IMR-90 (cell line): ENCODE measurements at regions not wholly inside any gene's neighbourhood (a gene's known extent, or its start where the extent isn't known, plus 50 kb on each side); places are given as distances from the start of the nearest gene placed in this dataset.

Experiments used
- ATAC-seq: fragments of 200-7000 bp; cut with Tn5 transposase; 2 replicates; pipeline ENCODE4 v1.9.1; 2020; ENCODE audit warnings: low read depth, mild to moderate bottlenecking, moderate library complexity
- BruUV-seq: library from RNA; stranded (reverse); fragments of 400-500 nt; replicated peaks from 2 replicates; lab custom pipeline; 2021; lab: Mats Ljungman, UMichigan
- CTCF ChIA-PET: fragments of 300-600 bp; formaldehyde crosslinking; extraction: SDS; loops from one replicate; lab custom pipeline; 2021; ENCODE audit warnings: antibody characterized with exemption; lab: Yijun Ruan, JAX
- POLR2A ChIA-PET: fragments of 300-600 bp; sonication (Branson Sonifier 250); formaldehyde crosslinking; loops from one replicate; lab custom pipeline; 2022; ENCODE audit warnings: antibody characterized with exemption; ENCODE audit not compliant: unreplicated experiment; lab: Charles Lee
- DNase-seq: peaks from one replicate; pipeline ENCODE4 v3.0.0; 2013
- H2AFZ ChIP-seq: replicated peaks from 2 replicates; pipeline ENCODE3; 2013; ENCODE audit warnings: low read length, mild to moderate bottlenecking; ENCODE audit not compliant: poor library complexity
- H2AK5ac ChIP-seq: 2 replicates; pipeline ENCODE4 v1.6.1; 2013; ENCODE audit warnings: low read depth, low read length, inconsistent platforms
- H2AK9ac ChIP-seq: replicated peaks from 2 replicates; pipeline ENCODE3; 2013; ENCODE audit warnings: mild to moderate bottlenecking, low read depth, low read length, moderate library complexity; ENCODE audit not compliant: poor library complexity
- H2BK120ac ChIP-seq: 2 replicates; pipeline ENCODE4 v1.6.1; 2013; ENCODE audit warnings: low read depth, low read length, inconsistent platforms
- H2BK15ac ChIP-seq: 3 replicates; pipeline ENCODE4 v1.6.1; 2013; ENCODE audit warnings: low read depth, low read length, inconsistent platforms
- H2BK20ac ChIP-seq: 2 replicates; pipeline ENCODE4 v1.6.1; 2013; ENCODE audit warnings: low read depth, mild to moderate bottlenecking, inconsistent platforms, low read length, moderate library complexity
- H2BK5ac ChIP-seq: 2 replicates; pipeline ENCODE4 v1.6.1; 2013; ENCODE audit warnings: mild to moderate bottlenecking, low read depth, low read length, inconsistent platforms; ENCODE audit not compliant: poor library complexity, severe bottlenecking
- H3K14ac ChIP-seq: replicated peaks from 2 replicates; pipeline ENCODE4 v1.6.1; 2013; ENCODE audit warnings: low read depth, low read length, inconsistent platforms
- H3K18ac ChIP-seq: 2 replicates; pipeline ENCODE4 v1.6.1; 2013; ENCODE audit warnings: low read depth, low read length, control low read depth
- H3K23ac ChIP-seq: 2 replicates; pipeline ENCODE4 v1.6.1; 2013; ENCODE audit warnings: low read depth, low read length, inconsistent platforms
- H3K27ac ChIP-seq: 2 replicates; pipeline ENCODE4 v1.5.1; 2013; ENCODE audit warnings: mild to moderate bottlenecking, control low read depth, low read length; ENCODE audit not compliant: insufficient read depth
- H3K27me3 ChIP-seq: 2 replicates; pipeline ENCODE4 v1.6.1; 2013; ENCODE audit warnings: low read length; ENCODE audit not compliant: control insufficient read depth, insufficient read depth
- H3K36me3 ChIP-seq: 2 replicates; pipeline ENCODE4 v1.6.1; 2013; ENCODE audit warnings: low read length, mixed read lengths; ENCODE audit not compliant: control insufficient read depth, insufficient read depth
- H3K4ac ChIP-seq: 2 replicates; pipeline ENCODE4 v1.6.1; 2013; ENCODE audit warnings: low read depth, low read length, inconsistent platforms
- H3K4me1 ChIP-seq: 2 replicates; pipeline ENCODE4 v1.6.1; 2013; ENCODE audit warnings: low read length, mixed read lengths; ENCODE audit not compliant: control insufficient read depth, insufficient read depth
- H3K4me2 ChIP-seq: 2 replicates; pipeline ENCODE4 v1.6.1; 2013; ENCODE audit warnings: low read depth, mild to moderate bottlenecking, control low read depth, low read length, moderate library complexity
- H3K4me3 ChIP-seq: 2 replicates; pipeline ENCODE4 v1.5.1; 2013; ENCODE audit warnings: low read depth, mild to moderate bottlenecking, control low read depth, low read length, moderate library complexity; ENCODE audit not compliant: insufficient read depth
- H3K56ac ChIP-seq: 2 replicates; pipeline ENCODE4 v1.6.1; 2013; ENCODE audit warnings: low read length, inconsistent platforms; ENCODE audit not compliant: insufficient read depth; ENCODE audit errors: extremely low read depth
- H3K79me1 ChIP-seq, 2 experiments: 2 replicates each; pipeline ENCODE4 v1.6.1; 2013; ENCODE audit warnings: low read length in 2 of 2, inconsistent platforms in 1 of 2, low read depth in 1 of 2
- H3K9ac ChIP-seq: 2 replicates; pipeline ENCODE4 v1.6.1; 2013; ENCODE audit warnings: low read depth, low read length, control low read depth
- H3K9me1 ChIP-seq: 2 replicates; pipeline ENCODE4 v1.6.1; 2013; ENCODE audit warnings: low read length, inconsistent platforms; ENCODE audit not compliant: insufficient read depth
- H3K9me3 ChIP-seq: 2 replicates; pipeline ENCODE4 v1.6.1; 2013; ENCODE audit warnings: low read length; ENCODE audit not compliant: control insufficient read depth, insufficient read depth
- H4K20me1 ChIP-seq: 2 replicates; pipeline ENCODE4 v1.6.1; 2013; ENCODE audit warnings: low read length, inconsistent platforms; ENCODE audit not compliant: insufficient read depth
- H4K5ac ChIP-seq: 2 replicates; pipeline ENCODE4 v1.6.1; 2013; ENCODE audit warnings: mild to moderate bottlenecking, low read depth, low read length, control low read depth
- H4K8ac ChIP-seq, 2 experiments: 2 replicates each; pipeline ENCODE4 v1.6.1; 2013; ENCODE audit warnings: low read depth in 2 of 2, low read length in 2 of 2, control low read depth in 1 of 2, inconsistent platforms in 1 of 2
- H4K91ac ChIP-seq: 2 replicates; pipeline ENCODE4 v1.6.1; 2013; ENCODE audit warnings: low read depth, low read length, inconsistent platforms; ENCODE audit not compliant: insufficient read depth
- CTCF ChIP-seq: conservative IDR thresholded peaks from 2 replicates; pipeline ENCODE4 v1.5.1; 2012; ENCODE audit warnings: mild to moderate bottlenecking, low read depth, low read length, improper control_type of control experiment
- FOS ChIP-seq: fragments of 150-350 bp; IDR thresholded peaks from 2 replicates; pipeline ENCODE4 v1.6.1; 2016; ENCODE audit warnings: low read depth, low read length
- MXI1 ChIP-seq: IDR thresholded peaks from 2 replicates; pipeline ENCODE4 v1.6.1; 2012; ENCODE audit warnings: low read depth, mild to moderate bottlenecking, low read length, moderate library complexity, borderline replicate concordance
- NFE2L2 ChIP-seq: fragments of 150-350 bp; IDR thresholded peaks from 2 replicates; pipeline ENCODE4 v1.6.1; 2016; ENCODE audit warnings: low read depth, mild to moderate bottlenecking, low read length
- POLR2A ChIP-seq: IDR thresholded peaks from 2 replicates; pipeline ENCODE4 v1.6.1; 2012; ENCODE audit warnings: mild to moderate bottlenecking, low read depth, low read length
- RAD21 ChIP-seq: IDR thresholded peaks from 2 replicates; pipeline ENCODE4 v1.6.1; 2012; ENCODE audit warnings: low read length, improper control_type of control experiment
- RFX5 ChIP-seq: IDR thresholded peaks from 2 replicates; pipeline ENCODE4 v1.8.0; 2012; ENCODE audit warnings: low read depth, mild to moderate bottlenecking, low read length, moderate library complexity
- SMC3 ChIP-seq: fragments of 150-350 bp; IDR thresholded peaks from 2 replicates; pipeline ENCODE4 v1.6.1; 2016; ENCODE audit warnings: low read depth, mild to moderate bottlenecking, antibody characterized with exemption, low read length, moderate library complexity
- USF2 ChIP-seq: fragments of 150-350 bp; IDR thresholded peaks from 2 replicates; pipeline ENCODE4 v1.6.1; 2017; ENCODE audit warnings: mild to moderate bottlenecking, antibody characterized with exemption, low read length, low read depth
- WGBS, 2 experiments: methylation state at CpG; one replicate each; pipeline versions ENCODE4 v1.1.5 to v1.1.7; 2013; ENCODE audit warnings: missing lambda C conversion rate in 2 of 2; ENCODE audit not compliant: insufficient read length in 1 of 2; ENCODE audit errors: extremely low coverage in 2 of 2; 5-methylcytosine and 5-hydroxymethylcytosine counted together
- dilution Hi-C: fragments of 300-500 bp; cut with HindIII; formaldehyde crosslinking; loops from one replicate; pipeline ENCODE4 v1.14.3; 2018; ENCODE audit warnings: low sequenced_read_pairs; ENCODE audit not compliant: unreplicated experiment
- in situ Hi-C: fragments of 300-500 bp; cut with MboI; formaldehyde crosslinking; loops from 3 replicates; pipeline ENCODE4 v1.14.3; 2019; ENCODE audit warnings: low sequenced_read_pairs, inconsistent platforms, mixed read lengths
- intact Hi-C: fragments of 100-400 bp; cut with micrococcal nuclease; formaldehyde crosslinking; loops from 2 replicates; pipeline ENCODE4 v1.10.0; 2022

GRCh38 chr4:176959980-176960379 is 167.3 kb upstream of the VEGFC start:
- Histone ChIP-seq H2BK20ac (no peak overlapping the region), H3K27me3 (no peaks in the 10 kb centered on the region), H4K91ac (no peak overlapping the region), H3K27ac (no peak overlapping the region), H3K9ac (no peak overlapping the region), H2BK120ac (no peak overlapping the region), H3K4ac (no peak overlapping the region), H3K36me3 (no peaks in the 10 kb centered on the region), H3K4me2 (no peak overlapping the region), H3K79me1 (no peaks in the 10 kb centered on the region), H3K18ac (no peak overlapping the region), H2BK15ac (no peak overlapping the region), H4K5ac (no peak overlapping the region), H2AFZ (no peak overlapping the region), H3K23ac (no peak overlapping the region), H4K20me1 (no peaks in the 10 kb centered on the region), H4K8ac (no peak overlapping the region), H2BK5ac (no peak overlapping the region), H3K9me1 (no peaks in the 10 kb centered on the region), H2AK5ac (0 out of 2 replicates have a peak overlapping the region, but pooled peaks have one; percentile 28), H3K4me3 (no peak overlapping the region), H3K4me1 (no peaks in the 10 kb centered on the region), H2AK9ac (no peak overlapping the region), H3K14ac (0 out of 2 replicates have a peak overlapping the region, but pooled peaks have one; percentile 21), H3K9me3 (peaks cover 6% of the 10 kb centered on the region), H3K56ac (no peak overlapping the region)
- BruUV-seq: no TSS peak
- dilution Hi-C loops (no loop called here), in situ Hi-C loops (no loop called here), intact Hi-C loops (no loop called here)
- ATAC-seq (no peak), DNase-seq (no peak)
- POLR2A ChIA-PET: no interaction called here
- WGBS, 2 experiments: 80% methylated on average over 1 of the region's 5 CpGs; no CpG with 5 or more reads in 1 of the 2 experiments
- CTCF ChIA-PET: no interaction called here
- TF ChIP-seq MXI1: no peak
- TF ChIP-seq SMC3: no peak
- no peak for TF ChIP-seq FOS
- TF ChIP-seq NFE2L2: no peak
- TF ChIP-seq CTCF: no peak
- no peak for TF ChIP-seq USF2
- TF ChIP-seq RAD21: no peak
- no peak for TF ChIP-seq RFX5
- no peak for TF ChIP-seq POLR2A
